Activated T-helper 2 cell treated with anti-CD3 and anti-CD28 coated beads, Interferon-gamma antibody, Interleukin-2, Interleukin-4, amounts not matched to agents 10 μg/mL and 5 μg/mL and 100 μg/mL, durations not matched to agents 14 hours and 24 hours and 36 hours (primary cell): ENCODE measurements at regions not wholly inside any gene's neighbourhood (a gene's known extent, or its start where the extent isn't known, plus 50 kb on each side); places are given as distances from the start of the nearest gene placed in this dataset.
"Not testable (repeated sequence)": the region's sequence is repeated elsewhere in the genome, so short reads cannot be mapped to it uniquely, and the experiment has no call there.

Experiments used
- DNase-seq: peaks from one replicate; pipeline ENCODE4 v3.0.0; 2021; ENCODE audit warnings: low spot score
- H3K27ac Mint-ChIP-seq: one replicate; pipeline ENCODE4 v1.8.0; 2021; ENCODE audit warnings: mixed read lengths
- H3K27me3 Mint-ChIP-seq: one replicate; pipeline ENCODE4 v1.8.0; 2021; ENCODE audit warnings: low read depth, mixed read lengths
- H3K36me3 Mint-ChIP-seq: one replicate; pipeline ENCODE4 v1.8.0; 2021; ENCODE audit warnings: low read depth, mixed read lengths
- H3K4me1 Mint-ChIP-seq: one replicate; pipeline ENCODE4 v1.8.0; 2021; ENCODE audit warnings: low read depth, mixed read lengths
- H3K4me3 Mint-ChIP-seq: one replicate; pipeline ENCODE4 v1.8.0; 2021; ENCODE audit warnings: low read depth, mild to moderate bottlenecking, moderate library complexity, mixed read lengths
- H3K9me3 Mint-ChIP-seq: one replicate; pipeline ENCODE4 v1.8.0; 2021; ENCODE audit warnings: mixed read lengths
- intact Hi-C: fragments of 100-400 bp; cut with micrococcal nuclease; formaldehyde crosslinking; loops from one replicate; pipeline ENCODE4 v1.15.1; 2023

GRCh38 chr5:172540099-172540870 lies 86.0 kb upstream of the SH3PXD2B start:
- no peaks in the 10 kb centered on the region for H3K36me3 Mint-ChIP-seq
- H3K27ac Mint-ChIP-seq, result no peak overlapping the region
- H3K4me1 Mint-ChIP-seq, result no peaks in the 10 kb centered on the region
- DNase-seq, result no peak
- H3K4me3 Mint-ChIP-seq, result no peak overlapping the region
- no peaks in the 10 kb centered on the region for H3K9me3 Mint-ChIP-seq
- H3K27me3 Mint-ChIP-seq, result peaks cover 2% of the 10 kb centered on the region
- intact Hi-C loops, result no loop called here

GRCh38 chr5:172535108-172535445 lies 80.8 kb upstream of the SH3PXD2B start:
- Mint-ChIP-seq H3K27me3 (peaks cover 4% of the 10 kb centered on the region), H3K27ac (no peak overlapping the region), H3K4me3 (no peak overlapping the region), H3K36me3 (no peaks in the 10 kb centered on the region), H3K9me3 (no peaks in the 10 kb centered on the region), H3K4me1 (peaks cover 6% of the 10 kb centered on the region)
- DNase-seq, result no peak
- intact Hi-C loops, result no loop called here

GRCh38 chr5:172534229-172535107 lies 80.1 kb upstream of the SH3PXD2B start:
- peak; percentile 3 for DNase-seq
- Mint-ChIP-seq H3K27ac (no peak overlapping the region), H3K9me3 (no peaks in the 10 kb centered on the region), H3K4me3 (no peak overlapping the region), H3K36me3 (no peaks in the 10 kb centered on the region), H3K4me1 (peaks cover 6% of the 10 kb centered on the region), H3K27me3 (peaks cover 4% of the 10 kb centered on the region)
- intact Hi-C loops, result no loop called here

- no peaks in the 10 kb centered on the region for H3K36me3 Mint-ChIP-seq
- H3K27ac Mint-ChIP-seq, result no peak overlapping the region
- H3K4me1 Mint-ChIP-seq, result peaks cover 6% of the 10 kb centered on the region
- peaks cover 6% of the 10 kb centered on the region for H3K27me3 Mint-ChIP-seq
- H3K9me3 Mint-ChIP-seq, result peaks cover 3% of the 10 kb centered on the region
- H3K4me3 Mint-ChIP-seq, result no peak overlapping the region
- intact Hi-C loops, result no loop called here
- peak; percentile 3 for DNase-seq
Observed at GRCh38 chr5:172533399-172534228, 79.3 kb upstream of the SH3PXD2B start.

- Mint-ChIP-seq H3K4me1 (peaks cover 6% of the 10 kb centered on the region), H3K27ac (no peak overlapping the region), H3K9me3 (peaks cover 3% of the 10 kb centered on the region), H3K36me3 (no peaks in the 10 kb centered on the region), H3K27me3 (peaks cover 6% of the 10 kb centered on the region), H3K4me3 (no peak overlapping the region)
- no peak for DNase-seq
- intact Hi-C loops, result no loop called here
Observed at GRCh38 chr5:172533058-172533398, 78.7 kb upstream of the SH3PXD2B start.

GRCh38 chr5:172532439-172532838 lies 78.1 kb upstream of the SH3PXD2B start:
- H3K9me3 Mint-ChIP-seq, H3K36me3 Mint-ChIP-seq, H3K4me3 Mint-ChIP-seq, DNase-seq, intact Hi-C loops, H3K4me1 Mint-ChIP-seq, H3K27me3 Mint-ChIP-seq, H3K27ac Mint-ChIP-seq: not testable (repeated sequence)

- no peaks in the 10 kb centered on the region for H3K36me3 Mint-ChIP-seq
- no peak overlapping the region for H3K27ac Mint-ChIP-seq
- H3K27me3 Mint-ChIP-seq, result peaks cover 8% of the 10 kb centered on the region
- H3K4me3 Mint-ChIP-seq, result no peak overlapping the region
- DNase-seq, result no peak
- intact Hi-C loops, result no loop called here
- peaks cover 3% of the 10 kb centered on the region for H3K9me3 Mint-ChIP-seq
- peaks cover 6% of the 10 kb centered on the region for H3K4me1 Mint-ChIP-seq
Observed at GRCh38 chr5:172531704-172532026, 77.3 kb upstream of the SH3PXD2B start.

GRCh38 chr5:172530878-172531703 lies 76.8 kb upstream of the SH3PXD2B start:
- Mint-ChIP-seq H3K4me1 (peaks cover 6% of the 10 kb centered on the region), H3K36me3 (no peaks in the 10 kb centered on the region), H3K27me3 (peaks cover 7% of the 10 kb centered on the region), H3K9me3 (peaks cover 3% of the 10 kb centered on the region), H3K4me3 (no peak overlapping the region), H3K27ac (no peak overlapping the region)
- DNase-seq, result no peak
- intact Hi-C loops, result no loop called here

GRCh38 chr5:172530406-172530805 lies 76.1 kb upstream of the SH3PXD2B start:
- H3K4me3 Mint-ChIP-seq, result no peak overlapping the region
- intact Hi-C loops, result no loop called here
- H3K27me3 Mint-ChIP-seq, result peaks cover 6% of the 10 kb centered on the region
- H3K9me3 Mint-ChIP-seq, result peaks cover 3% of the 10 kb centered on the region
- no peaks in the 10 kb centered on the region for H3K36me3 Mint-ChIP-seq
- H3K4me1 Mint-ChIP-seq, result peaks cover 6% of the 10 kb centered on the region
- no peak for DNase-seq
- no peak overlapping the region for H3K27ac Mint-ChIP-seq

- intact Hi-C loops, result no loop called here
- H3K4me3 Mint-ChIP-seq, result no peak overlapping the region
- H3K9me3 Mint-ChIP-seq, result peaks cover 3% of the 10 kb centered on the region
- H3K27me3 Mint-ChIP-seq, result peaks cover 6% of the 10 kb centered on the region
- DNase-seq, result no peak
- peaks cover 6% of the 10 kb centered on the region for H3K4me1 Mint-ChIP-seq
- no peak overlapping the region for H3K27ac Mint-ChIP-seq
- no peaks in the 10 kb centered on the region for H3K36me3 Mint-ChIP-seq
Observed at GRCh38 chr5:172529896-172530295, 75.6 kb upstream of the SH3PXD2B start.

- Mint-ChIP-seq H3K4me3 (no peak overlapping the region), H3K27me3 (peaks cover 6% of the 10 kb centered on the region), H3K36me3 (no peaks in the 10 kb centered on the region), H3K4me1 (peaks cover 6% of the 10 kb centered on the region), H3K27ac (no peak overlapping the region), H3K9me3 (peaks cover 3% of the 10 kb centered on the region)
- no peak for DNase-seq
- intact Hi-C loops, result no loop called here
Observed at GRCh38 chr5:172528440-172528839, 74.1 kb upstream of the SH3PXD2B start.

GRCh38 chr5:172527559-172527958 lies 73.2 kb upstream of the SH3PXD2B start:
- no peak for DNase-seq
- Mint-ChIP-seq H3K36me3 (no peaks in the 10 kb centered on the region), H3K27ac (no peak overlapping the region), H3K9me3 (peaks cover 3% of the 10 kb centered on the region), H3K4me3 (no peak overlapping the region), H3K4me1 (peaks cover 6% of the 10 kb centered on the region), H3K27me3 (peaks cover 4% of the 10 kb centered on the region)
- intact Hi-C loops, result no loop called here
